ENCODE measurements at regions not wholly inside any gene's neighbourhood (a gene's known extent, or its start where the extent isn't known, plus 50 kb on each side); places are given as distances from the start of the nearest gene placed in this dataset.

GRCh38 chr10:121250995-121251764, 347.1 kb downstream of the FGFR2 start:
- ChIA-PET CTCF (no interaction called here), POLR2A (no interaction called here)
- no peaks in the 10 kb centered on the region for H3K9me3 Mint-ChIP-seq
- H3K4me3 Mint-ChIP-seq, result no peak overlapping the region
- H3K27me3 Mint-ChIP-seq, result no peaks in the 10 kb centered on the region
- no peak for DNase-seq
- H3K4me1 Mint-ChIP-seq, result no peaks in the 10 kb centered on the region
- no peaks in the 10 kb centered on the region for H3K36me3 Mint-ChIP-seq (ENCODE audit: low read depth)
- no peak overlapping the region for H3K27ac Mint-ChIP-seq

GRCh38 chr10:121252756-121253155, 345.5 kb downstream of the FGFR2 start:
- Mint-ChIP-seq H3K36me3 (ENCODE audit: low read depth) (no peaks in the 10 kb centered on the region), H3K27ac (no peak overlapping the region), H3K27me3 (no peaks in the 10 kb centered on the region), H3K4me3 (no peak overlapping the region), H3K4me1 (no peaks in the 10 kb centered on the region), H3K9me3 (no peaks in the 10 kb centered on the region)
- ChIA-PET POLR2A (no interaction called here), CTCF (interaction anchor here (0.7 kb wide), 1 partner anchor 35 kb away, joined by 3 read pairs; no protein-coding TSS in a partner anchor)
- no peak for DNase-seq

GRCh38 chr10:121260377-121260776, 337.9 kb downstream of the FGFR2 start:
- Mint-ChIP-seq H3K36me3 (ENCODE audit: low read depth) (no peaks in the 10 kb centered on the region), H3K27ac (no peak overlapping the region), H3K27me3 (no peaks in the 10 kb centered on the region), H3K4me3 (no peak overlapping the region), H3K4me1 (no peaks in the 10 kb centered on the region), H3K9me3 (no peaks in the 10 kb centered on the region)
- DNase-seq, result no peak
- POLR2A ChIA-PET, result no interaction called here
- CTCF ChIA-PET, result no interaction called here

GRCh38 chr10:121261665-121262064, 336.6 kb downstream of the FGFR2 start:
- Mint-ChIP-seq H3K9me3 (no peaks in the 10 kb centered on the region), H3K4me1 (no peaks in the 10 kb centered on the region)

GRCh38 chr10:121262774-121263430, 335.3 kb downstream of the FGFR2 start:
- ChIA-PET CTCF (no interaction called here), POLR2A (no interaction called here)
- no peak for DNase-seq
- Mint-ChIP-seq H3K27ac (no peak overlapping the region), H3K4me3 (no peak overlapping the region), H3K36me3 (ENCODE audit: low read depth) (no peaks in the 10 kb centered on the region), H3K4me1 (no peaks in the 10 kb centered on the region), H3K9me3 (no peaks in the 10 kb centered on the region), H3K27me3 (no peaks in the 10 kb centered on the region)

More at GRCh38 chr10:121261665-121262064, 336.6 kb downstream of the FGFR2 start:
- ChIA-PET POLR2A (no interaction called here), CTCF (no interaction called here)
- H3K27ac Mint-ChIP-seq, result no peak overlapping the region
- no peaks in the 10 kb centered on the region for H3K27me3 Mint-ChIP-seq
- no peaks in the 10 kb centered on the region for H3K36me3 Mint-ChIP-seq (ENCODE audit: low read depth)
- no peak for DNase-seq
- H3K4me3 Mint-ChIP-seq, result no peak overlapping the region

- Mint-ChIP-seq H3K9me3 (no peaks in the 10 kb centered on the region), H3K36me3 (ENCODE audit: low read depth) (no peaks in the 10 kb centered on the region), H3K4me1 (no peaks in the 10 kb centered on the region), H3K4me3 (no peak overlapping the region), H3K27me3 (no peaks in the 10 kb centered on the region), H3K27ac (no peak overlapping the region)
- DNase-seq, result no peak
- POLR2A ChIA-PET, result no interaction called here
- CTCF ChIA-PET, result interaction anchor here (0.7 kb wide), 1 partner anchor 107 kb away, joined by 3 read pairs; no protein-coding TSS in a partner anchor
These were observed 334.8 kb downstream of the FGFR2 start for GRCh38 chr10:121263431-121263783.

GRCh38 chr10:121265360-121266123, 332.7 kb downstream of the FGFR2 start:
- Mint-ChIP-seq H3K27ac (no peak overlapping the region), H3K4me1 (no peaks in the 10 kb centered on the region), H3K36me3 (ENCODE audit: low read depth) (no peaks in the 10 kb centered on the region), H3K27me3 (no peaks in the 10 kb centered on the region), H3K4me3 (no peak overlapping the region), H3K9me3 (no peaks in the 10 kb centered on the region)
- no peak for DNase-seq
- ChIA-PET CTCF (no interaction called here), POLR2A (no interaction called here)

- no peaks in the 10 kb centered on the region for H3K36me3 Mint-ChIP-seq (ENCODE audit: low read depth)
- no peak overlapping the region for H3K4me3 Mint-ChIP-seq
- H3K4me1 Mint-ChIP-seq, result no peaks in the 10 kb centered on the region
- no peak for DNase-seq
- H3K27ac Mint-ChIP-seq, result no peak overlapping the region
- H3K27me3 Mint-ChIP-seq, result no peaks in the 10 kb centered on the region
- ChIA-PET POLR2A (no interaction called here), CTCF (no interaction called here)
- H3K9me3 Mint-ChIP-seq, result no peaks in the 10 kb centered on the region
These were observed 331.9 kb downstream of the FGFR2 start for GRCh38 chr10:121266370-121266769.

- Mint-ChIP-seq H3K36me3 (ENCODE audit: low read depth) (no peaks in the 10 kb centered on the region), H3K4me3 (no peak overlapping the region), H3K27ac (no peak overlapping the region), H3K27me3 (no peaks in the 10 kb centered on the region), H3K9me3 (no peaks in the 10 kb centered on the region), H3K4me1 (no peaks in the 10 kb centered on the region)
- DNase-seq, result no peak
- CTCF ChIA-PET, result no interaction called here
- POLR2A ChIA-PET, result no interaction called here
These were observed 330.8 kb downstream of the FGFR2 start for GRCh38 chr10:121267236-121268003.

- Mint-ChIP-seq H3K27ac (no peak overlapping the region), H3K27me3 (no peaks in the 10 kb centered on the region), H3K36me3 (ENCODE audit: low read depth) (no peaks in the 10 kb centered on the region), H3K9me3 (no peaks in the 10 kb centered on the region), H3K4me3 (no peak overlapping the region), H3K4me1 (no peaks in the 10 kb centered on the region)
- CTCF ChIA-PET, result no interaction called here
- no peak for DNase-seq
- POLR2A ChIA-PET, result no interaction called here
These were observed 329.9 kb downstream of the FGFR2 start for GRCh38 chr10:121268363-121268762.

- ChIA-PET CTCF (no interaction called here), POLR2A (no interaction called here)
- no peaks in the 10 kb centered on the region for H3K36me3 Mint-ChIP-seq (ENCODE audit: low read depth)
- H3K4me3 Mint-ChIP-seq, result no peak overlapping the region
- no peaks in the 10 kb centered on the region for H3K9me3 Mint-ChIP-seq
- H3K27ac Mint-ChIP-seq, result no peak overlapping the region
- no peaks in the 10 kb centered on the region for H3K27me3 Mint-ChIP-seq
- H3K4me1 Mint-ChIP-seq, result no peaks in the 10 kb centered on the region
- no peak for DNase-seq
These were observed 329.3 kb downstream of the FGFR2 start for GRCh38 chr10:121268863-121269432.

GRCh38 chr10:121270906-121271305, 327.3 kb downstream of the FGFR2 start:
- CTCF ChIA-PET, result no interaction called here
- H3K27ac Mint-ChIP-seq, result no peak overlapping the region
- no peaks in the 10 kb centered on the region for H3K9me3 Mint-ChIP-seq
- POLR2A ChIA-PET, result no interaction called here
- no peaks in the 10 kb centered on the region for H3K27me3 Mint-ChIP-seq
- no peaks in the 10 kb centered on the region for H3K36me3 Mint-ChIP-seq (ENCODE audit: low read depth)
- no peak for DNase-seq
- H3K4me3 Mint-ChIP-seq, result no peak overlapping the region
- H3K4me1 Mint-ChIP-seq, result no peaks in the 10 kb centered on the region

GRCh38 chr10:121276046-121276445, 322.2 kb downstream of the FGFR2 start:
- POLR2A ChIA-PET, result no interaction called here
- no peaks in the 10 kb centered on the region for H3K4me1 Mint-ChIP-seq
- CTCF ChIA-PET, result no interaction called here
- H3K9me3 Mint-ChIP-seq, result peaks cover 3% of the 10 kb centered on the region
- H3K27me3 Mint-ChIP-seq, result no peaks in the 10 kb centered on the region
- H3K4me3 Mint-ChIP-seq, result no peak overlapping the region
- no peak for DNase-seq
- H3K27ac Mint-ChIP-seq, result no peak overlapping the region
- no peaks in the 10 kb centered on the region for H3K36me3 Mint-ChIP-seq (ENCODE audit: low read depth)

Measured in activated CD4-positive, alpha-beta T cell treated with anti-CD3 and anti-CD28 coated beads, Interleukin-2, amount 10 ng/mL, durations not matched to agents 7 days and 5 days (primary cell).